ENCODE measurements at regions not wholly inside any gene's neighbourhood (a gene's known extent, or its start where the extent isn't known, plus 50 kb on each side); places are given as distances from the start of the nearest gene placed in this dataset.

DNA sequence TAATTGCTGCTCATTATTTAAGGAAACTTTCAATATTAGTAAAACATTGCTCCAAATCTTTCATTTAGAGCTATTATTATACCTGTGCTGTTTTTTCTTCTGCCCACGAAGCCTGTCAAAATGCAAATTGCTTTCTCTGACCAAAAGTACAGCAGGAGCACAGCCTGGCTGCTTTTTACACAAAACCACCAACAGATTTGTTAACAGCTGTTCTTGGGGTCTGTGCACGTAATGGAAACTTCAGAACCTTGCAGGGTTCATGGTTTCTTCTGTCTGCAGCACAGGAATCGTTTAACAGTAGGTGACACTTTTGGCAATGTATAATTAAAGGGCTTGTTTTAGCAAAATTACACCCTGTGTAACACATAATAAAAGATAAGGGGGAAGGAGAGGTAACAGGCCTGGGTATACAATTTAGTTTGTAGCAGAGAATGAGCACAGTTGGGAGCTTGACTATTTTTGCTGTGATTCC is 447.3 kb downstream of the KCNJ3 start:
- DNase-seq (ENCODE audit: low read depth): no peak
- TF ChIP-seq, protein P1, sequence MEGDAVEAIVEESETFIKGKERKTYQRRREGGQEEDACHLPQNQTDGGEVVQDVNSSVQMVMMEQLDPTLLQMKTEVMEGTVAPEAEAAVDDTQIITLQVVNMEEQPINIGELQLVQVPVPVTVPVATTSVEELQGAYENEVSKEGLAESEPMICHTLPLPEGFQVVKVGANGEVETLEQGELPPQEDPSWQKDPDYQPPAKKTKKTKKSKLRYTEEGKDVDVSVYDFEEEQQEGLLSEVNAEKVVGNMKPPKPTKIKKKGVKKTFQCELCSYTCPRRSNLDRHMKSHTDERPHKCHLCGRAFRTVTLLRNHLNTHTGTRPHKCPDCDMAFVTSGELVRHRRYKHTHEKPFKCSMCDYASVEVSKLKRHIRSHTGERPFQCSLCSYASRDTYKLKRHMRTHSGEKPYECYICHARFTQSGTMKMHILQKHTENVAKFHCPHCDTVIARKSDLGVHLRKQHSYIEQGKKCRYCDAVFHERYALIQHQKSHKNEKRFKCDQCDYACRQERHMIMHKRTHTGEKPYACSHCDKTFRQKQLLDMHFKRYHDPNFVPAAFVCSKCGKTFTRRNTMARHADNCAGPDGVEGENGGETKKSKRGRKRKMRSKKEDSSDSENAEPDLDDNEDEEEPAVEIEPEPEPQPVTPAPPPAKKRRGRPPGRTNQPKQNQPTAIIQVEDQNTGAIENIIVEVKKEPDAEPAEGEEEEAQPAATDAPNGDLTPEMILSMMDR (IDR thresholded peaks at IDR 0.05; ENCODE audit: control insufficient read depth, insufficient read depth, low read depth, low read length, missing control alignments): no peak
- H3K4me3 ChIP-seq (ENCODE audit: control insufficient read depth, low read depth, low read length): no peak overlapping the region

DNA sequence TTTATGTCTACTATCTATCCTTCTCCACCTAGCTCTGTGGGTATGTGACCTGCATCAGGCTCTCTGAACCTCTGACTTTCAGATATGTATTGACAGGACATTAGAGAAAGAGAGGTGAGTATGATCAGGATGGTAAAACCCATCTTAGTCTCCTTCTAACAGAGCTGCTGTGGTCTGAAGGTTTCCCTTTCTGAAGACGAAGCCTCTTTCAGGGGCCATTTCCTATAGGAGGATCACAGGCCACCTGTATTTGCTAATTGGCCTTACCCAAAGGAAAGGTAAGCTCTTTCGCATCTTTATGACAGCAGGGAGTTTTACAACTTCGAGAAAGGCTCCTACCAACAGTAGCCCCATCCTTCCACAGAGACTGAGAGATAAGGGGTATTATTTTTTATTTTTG is 442.9 kb downstream of the KCNJ3 start:
- no peak overlapping the region for H3K4me3 ChIP-seq (ENCODE audit: control insufficient read depth, low read depth, low read length)
- DNase-seq (ENCODE audit: low read depth): no peak
- TF ChIP-seq, protein P1 (IDR thresholded peaks at IDR 0.05; ENCODE audit: control insufficient read depth, insufficient read depth, low read depth, low read length, missing control alignments): no peak

DNA sequence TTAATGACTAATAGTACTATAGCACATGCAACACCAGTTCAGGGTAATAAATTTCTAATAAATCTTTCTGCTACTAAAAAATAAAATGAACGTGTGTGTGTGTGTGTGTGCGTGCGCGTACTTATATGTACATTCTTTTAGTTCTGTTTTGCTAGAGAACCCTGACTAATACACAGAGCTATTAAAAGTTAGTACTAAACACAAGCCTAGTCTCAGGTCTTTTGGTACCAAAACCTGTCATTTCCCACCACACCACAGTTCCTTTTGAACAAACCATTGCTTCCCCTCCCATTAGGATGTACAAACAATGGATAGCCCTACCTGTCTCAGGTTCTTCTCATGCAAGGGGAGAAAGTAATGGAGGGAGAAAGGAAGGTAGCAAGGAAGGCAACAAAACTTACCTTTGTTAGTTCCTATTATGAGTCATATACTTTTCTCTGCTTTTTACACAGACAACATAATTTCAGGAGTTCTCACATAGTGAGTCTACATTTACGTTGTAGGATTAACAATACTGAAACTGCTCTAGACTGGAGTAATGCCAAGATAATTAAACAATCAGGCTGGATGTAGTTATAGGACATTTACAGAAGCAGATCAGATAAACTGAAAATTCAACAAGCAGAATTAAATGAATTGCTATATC is 427.2 kb downstream of the KCNJ3 start:
- TF ChIP-seq, protein P1 (IDR thresholded peaks at IDR 0.05; ENCODE audit: control insufficient read depth, insufficient read depth, low read depth, low read length, missing control alignments): no peak
- H3K4me3 ChIP-seq (ENCODE audit: control insufficient read depth, low read depth, low read length): no peak overlapping the region
- DNase-seq (ENCODE audit: low read depth): no peak

DNA sequence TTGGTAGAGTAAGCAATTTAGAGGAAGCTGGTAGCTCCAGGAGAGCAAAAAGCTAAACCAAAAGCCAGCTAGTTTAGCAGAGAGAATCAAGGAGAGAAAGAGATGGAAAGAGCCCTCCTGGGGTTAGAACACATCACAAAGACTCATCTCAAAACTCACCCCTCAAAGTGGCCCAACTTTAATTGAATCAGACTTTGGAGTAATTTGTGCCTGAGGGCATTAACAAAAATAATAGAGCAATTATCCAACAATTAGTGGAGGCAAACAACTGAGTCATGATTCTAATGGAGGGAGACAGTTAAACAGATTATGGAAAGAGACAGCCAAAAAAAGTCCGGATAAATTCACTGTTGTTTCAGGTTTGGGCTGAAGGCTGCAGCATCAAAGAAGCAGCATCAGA is 417.4 kb downstream of the KCNJ3 start:
- DNase-seq (ENCODE audit: low read depth): no peak
- H3K4me3 ChIP-seq (ENCODE audit: control insufficient read depth, low read depth, low read length): no peak overlapping the region
- TF ChIP-seq, protein P1 (IDR thresholded peaks at IDR 0.05; ENCODE audit: control insufficient read depth, insufficient read depth, low read depth, low read length, missing control alignments): no peak

DNA sequence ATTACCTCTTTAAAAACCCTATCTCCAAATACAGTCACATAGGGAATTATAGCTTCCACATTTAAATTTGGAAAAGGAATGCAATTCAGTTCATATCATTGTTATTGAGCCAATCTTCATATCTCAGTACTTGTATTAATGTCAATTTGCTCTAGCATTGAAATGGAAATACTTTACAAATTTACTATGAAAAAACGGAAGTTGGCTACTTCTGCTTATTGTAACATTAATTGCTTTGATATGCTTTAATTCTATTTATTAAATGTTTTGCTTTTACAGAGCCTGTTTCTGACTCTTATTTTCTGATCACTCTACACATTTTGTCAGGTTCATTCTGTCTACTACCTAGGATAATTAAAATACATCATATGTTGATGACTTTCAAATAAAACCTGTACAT is 412.6 kb downstream of the KCNJ3 start:
- TF ChIP-seq, protein P1 (IDR thresholded peaks at IDR 0.05; ENCODE audit: control insufficient read depth, insufficient read depth, low read depth, low read length, missing control alignments): no peak
- DNase-seq (ENCODE audit: low read depth): no peak
- H3K4me3 ChIP-seq (ENCODE audit: control insufficient read depth, low read depth, low read length): no peak overlapping the region

DNA sequence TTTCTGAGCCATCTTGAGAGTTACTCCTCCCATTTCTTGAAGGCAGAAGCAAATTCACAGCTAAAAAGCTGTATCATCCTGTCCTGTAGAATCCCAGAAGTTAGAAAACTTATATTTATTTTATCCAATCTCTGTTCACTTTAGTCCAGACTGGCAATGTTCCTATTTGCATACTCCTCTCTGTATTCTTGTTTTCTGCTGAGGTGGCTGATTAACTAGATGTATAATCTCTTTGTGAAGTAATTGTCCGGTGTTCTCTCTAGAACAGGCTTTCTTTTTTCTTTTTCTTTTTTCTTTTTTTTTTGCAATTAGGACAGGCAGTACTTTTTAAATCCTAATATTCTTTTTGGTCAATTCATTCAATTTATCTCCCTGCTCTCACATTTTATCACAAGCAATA is 411.0 kb downstream of the KCNJ3 start:
- no peak overlapping the region for H3K4me3 ChIP-seq (ENCODE audit: control insufficient read depth, low read depth, low read length)
- no peak for DNase-seq (ENCODE audit: low read depth)
- TF ChIP-seq, protein P1 (IDR thresholded peaks at IDR 0.05; ENCODE audit: control insufficient read depth, insufficient read depth, low read depth, low read length, missing control alignments): no peak

All from AG09309 (cell line).